ENCODE measurements at regions not wholly inside any gene's neighbourhood (a gene's known extent, or its start where the extent isn't known, plus 50 kb on each side); places are given as distances from the start of the nearest gene placed in this dataset.

DNA sequence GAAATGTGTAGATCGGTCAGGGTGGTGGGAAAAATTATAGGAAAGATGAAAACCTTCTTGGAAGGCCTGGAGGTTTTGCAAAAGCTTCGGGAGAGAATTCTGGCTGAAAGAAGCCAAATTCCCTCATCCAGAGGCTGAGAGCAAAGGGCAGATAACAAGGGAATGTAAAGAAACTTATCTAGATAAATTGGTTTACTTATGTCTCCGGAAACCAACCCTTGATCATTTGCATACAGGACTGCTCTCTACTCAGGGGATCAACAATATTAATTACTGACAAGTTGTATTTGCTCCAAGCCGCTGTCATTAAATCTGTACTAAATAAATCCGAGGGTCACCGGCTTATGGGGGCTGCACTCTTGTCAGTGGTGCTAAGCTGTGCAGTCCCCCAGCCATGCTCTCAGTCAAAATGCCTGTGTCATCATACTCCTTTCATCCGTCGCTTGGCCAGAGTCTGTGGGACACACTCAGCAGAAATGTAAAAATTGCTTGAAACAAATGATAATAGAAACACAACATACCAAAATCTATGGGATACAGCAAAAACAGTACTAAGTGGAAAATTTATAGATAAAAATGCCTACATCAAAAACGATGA lies 715.7 kb downstream of the KCTD8 start:
- Histone ChIP-seq H3K4me1 (ENCODE audit: control insufficient read depth, insufficient read depth, low read length) (no peaks in the 10 kb centered on the region), H3K79me2 (ENCODE audit: control insufficient read depth, insufficient read depth, low read length) (no peaks in the 10 kb centered on the region), H3K27me3 (replicated peaks in 1 of 2; ENCODE audit: control insufficient read depth in 2 of 2, insufficient read depth in 2 of 2, low read length in 1 of 2) (no peaks in the 10 kb centered on the region), H3K9me3 (replicated peaks; ENCODE audit: control insufficient read depth, insufficient read depth, low read length) (no peaks in the 10 kb centered on the region), H2AFZ (ENCODE audit: control insufficient read depth, low read depth, low read length) (no peak overlapping the region), H3K9ac (ENCODE audit: control insufficient read depth, insufficient read depth, low read length) (no peak overlapping the region), H3K4me3 (no peak overlapping the region), H4K20me1 (ENCODE audit: control insufficient read depth, insufficient read depth) (no peaks in the 10 kb centered on the region), H3K36me3 (ENCODE audit: control insufficient read depth in 2 of 2, insufficient read depth in 2 of 2, low read length in 1 of 2) (no peaks in the 10 kb centered on the region), H3K4me2 (ENCODE audit: control insufficient read depth, insufficient read depth) (no peak overlapping the region), H3K27ac (ENCODE audit: control insufficient read depth, insufficient read depth) (no peak overlapping the region)
- DNase-seq (ENCODE audit: low read depth, low spot score) (no peak), FAIRE-seq (no peak), ATAC-seq (no peak)
- RAD21 ChIA-PET (ENCODE audit: unreplicated experiment) = no interaction called here
- in situ Hi-C loops (cut with MboI) (no loop called here), intact Hi-C loops (cut with micrococcal nuclease; ENCODE audit: unreplicated experiment) (no loop called here)
- POLR2A ChIA-PET = no interaction called here
- 32% methylated on average over 9 of the region's 9 CpGs for WGBS (ENCODE audit: insufficient coverage, insufficient replicate concordance, low lambda C conversion rate, missing lambda C conversion rate)
- CTCF ChIA-PET = no interaction called here
- no TSS peak for BruUV-seq (replicated peaks)
- TF ChIP-seq ZNF274 (IDR thresholded peaks at IDR 0.05; ENCODE audit: insufficient read depth, insufficient read length) (no peak), POLR2AphosphoS5 (IDR thresholded peaks at IDR 0.05; ENCODE audit: low read length) (no peak), GABPA (IDR thresholded peaks at IDR 0.05; ENCODE audit: low read depth) (no peak), SP1 (IDR thresholded peaks at IDR 0.05; ENCODE audit: low read depth, low read length) (no peak), ZNF217 (IDR thresholded peaks at IDR 0.05) (no peak), MYC (IDR thresholded peaks at IDR 0.05; ENCODE audit: insufficient read depth, insufficient read length, insufficient replicate concordance, low read length, severe bottlenecking) (no peak), TCF3 (IDR thresholded peaks at IDR 0.05; ENCODE audit: borderline replicate concordance, insufficient read depth, low read depth, low read length) (no peak), BACH1 (IDR thresholded peaks at IDR 0.05; ENCODE audit: borderline replicate concordance) (no peak), NFYA (IDR thresholded peaks at IDR 0.05; ENCODE audit: borderline replicate concordance, low read depth, low read length) (no peak), FOXK2 (IDR thresholded peaks at IDR 0.05) (no peak)
- TF ChIP-seq, protein P1, sequence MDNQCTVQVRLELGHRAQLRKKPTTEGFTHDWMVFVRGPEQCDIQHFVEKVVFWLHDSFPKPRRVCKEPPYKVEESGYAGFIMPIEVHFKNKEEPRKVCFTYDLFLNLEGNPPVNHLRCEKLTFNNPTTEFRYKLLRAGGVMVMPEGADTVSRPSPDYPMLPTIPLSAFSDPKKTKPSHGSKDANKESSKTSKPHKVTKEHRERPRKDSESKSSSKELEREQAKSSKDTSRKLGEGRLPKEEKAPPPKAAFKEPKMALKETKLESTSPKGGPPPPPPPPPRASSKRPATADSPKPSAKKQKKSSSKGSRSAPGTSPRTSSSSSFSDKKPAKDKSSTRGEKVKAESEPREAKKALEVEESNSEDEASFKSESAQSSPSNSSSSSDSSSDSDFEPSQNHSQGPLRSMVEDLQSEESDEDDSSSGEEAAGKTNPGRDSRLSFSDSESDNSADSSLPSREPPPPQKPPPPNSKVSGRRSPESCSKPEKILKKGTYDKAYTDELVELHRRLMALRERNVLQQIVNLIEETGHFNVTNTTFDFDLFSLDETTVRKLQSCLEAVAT (IDR thresholded peaks at IDR 0.05) = no peak
- TF ChIP-seq, protein P2, sequence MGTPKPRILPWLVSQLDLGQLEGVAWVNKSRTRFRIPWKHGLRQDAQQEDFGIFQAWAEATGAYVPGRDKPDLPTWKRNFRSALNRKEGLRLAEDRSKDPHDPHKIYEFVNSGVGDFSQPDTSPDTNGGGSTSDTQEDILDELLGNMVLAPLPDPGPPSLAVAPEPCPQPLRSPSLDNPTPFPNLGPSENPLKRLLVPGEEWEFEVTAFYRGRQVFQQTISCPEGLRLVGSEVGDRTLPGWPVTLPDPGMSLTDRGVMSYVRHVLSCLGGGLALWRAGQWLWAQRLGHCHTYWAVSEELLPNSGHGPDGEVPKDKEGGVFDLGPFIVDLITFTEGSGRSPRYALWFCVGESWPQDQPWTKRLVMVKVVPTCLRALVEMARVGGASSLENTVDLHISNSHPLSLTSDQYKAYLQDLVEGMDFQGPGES (IDR thresholded peaks at IDR 0.05) = no peak
- TF ChIP-seq, protein P3, sequence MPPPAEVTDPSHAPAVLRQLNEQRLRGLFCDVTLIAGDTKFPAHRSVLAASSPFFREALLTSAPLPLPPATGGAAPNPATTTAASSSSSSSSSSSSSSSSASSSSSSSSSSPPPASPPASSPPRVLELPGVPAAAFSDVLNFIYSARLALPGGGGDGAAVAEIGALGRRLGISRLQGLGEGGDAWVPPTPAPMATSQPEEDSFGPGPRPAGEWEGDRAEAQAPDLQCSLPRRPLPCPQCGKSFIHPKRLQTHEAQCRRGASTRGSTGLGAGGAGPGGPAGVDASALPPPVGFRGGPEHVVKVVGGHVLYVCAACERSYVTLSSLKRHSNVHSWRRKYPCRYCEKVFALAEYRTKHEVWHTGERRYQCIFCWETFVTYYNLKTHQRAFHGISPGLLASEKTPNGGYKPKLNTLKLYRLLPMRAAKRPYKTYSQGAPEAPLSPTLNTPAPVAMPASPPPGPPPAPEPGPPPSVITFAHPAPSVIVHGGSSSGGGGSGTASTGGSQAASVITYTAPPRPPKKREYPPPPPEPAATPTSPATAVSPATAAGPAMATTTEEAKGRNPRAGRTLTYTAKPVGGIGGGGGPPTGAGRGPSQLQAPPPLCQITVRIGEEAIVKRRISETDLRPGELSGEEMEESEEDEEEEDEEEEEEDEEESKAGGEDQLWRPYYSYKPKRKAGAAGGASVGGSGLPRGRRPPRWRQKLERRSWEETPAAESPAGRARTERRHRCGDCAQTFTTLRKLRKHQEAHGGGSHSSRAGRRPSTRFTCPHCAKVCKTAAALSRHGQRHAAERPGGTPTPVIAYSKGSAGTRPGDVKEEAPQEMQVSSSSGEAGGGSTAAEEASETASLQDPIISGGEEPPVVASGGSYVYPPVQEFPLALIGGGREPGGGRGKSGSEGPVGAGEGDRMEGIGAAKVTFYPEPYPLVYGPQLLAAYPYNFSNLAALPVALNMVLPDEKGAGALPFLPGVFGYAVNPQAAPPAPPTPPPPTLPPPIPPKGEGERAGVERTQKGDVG (CRISPR knock-in tag; IDR thresholded peaks at IDR 0.05) = no peak
- SMC1A ChIA-PET (ENCODE audit: uncharacterized antibody, unreplicated experiment) = no interaction called here

Data from GM12878 (cell line).